Ovary (tissue), 3 donors: ENCODE measurements at regions not wholly inside any gene's neighbourhood (a gene's known extent, or its start where the extent isn't known, plus 50 kb on each side); places are given as distances from the start of the nearest gene placed in this dataset.

ENCODE experiments used
- POLR2A ChIP-seq: fragments of 450-650 bp; IDR thresholded peaks from one replicate; pipeline ENCODE4 v1.6.1; 2017; ENCODE audit warnings: antibody characterized with exemption, mild to moderate bottlenecking, moderate library complexity
- TF ChIP-seq, protein P1 (sequence below), 3 donors: fragments of 450-650 bp in 2 of 3; fragments of 200-600 bp in 1 of 3; IDR thresholded peaks; one replicate each; pipeline versions ENCODE4 v1.5.1 to v1.8.0; 2016 to 2022; ENCODE audit warnings: antibody characterized with exemption in 3 of 3, mild to moderate bottlenecking in 1 of 3
- donor health status: DM: no; HTN: no; CAD: no.

DNA sequence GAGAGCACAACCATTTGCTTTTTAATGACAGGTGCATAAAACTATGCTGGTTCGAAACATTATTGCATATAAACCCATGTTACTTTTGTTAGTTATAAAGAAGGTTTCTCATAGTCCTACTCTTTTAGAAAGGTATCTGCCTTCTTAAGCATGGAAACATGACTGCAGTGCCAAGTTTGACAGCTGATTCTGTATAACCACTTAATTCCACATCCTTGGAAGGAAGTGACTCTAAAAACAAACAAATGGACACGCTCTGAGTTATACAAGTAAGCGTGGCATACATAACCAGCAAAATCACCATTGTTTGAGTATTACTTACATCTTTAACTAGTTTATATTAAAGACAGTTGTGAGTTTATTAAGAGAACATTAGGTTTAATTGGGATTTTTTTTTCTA lies 125.0 kb upstream of the HDGFL1 start:
- TF ChIP-seq, protein P1, sequence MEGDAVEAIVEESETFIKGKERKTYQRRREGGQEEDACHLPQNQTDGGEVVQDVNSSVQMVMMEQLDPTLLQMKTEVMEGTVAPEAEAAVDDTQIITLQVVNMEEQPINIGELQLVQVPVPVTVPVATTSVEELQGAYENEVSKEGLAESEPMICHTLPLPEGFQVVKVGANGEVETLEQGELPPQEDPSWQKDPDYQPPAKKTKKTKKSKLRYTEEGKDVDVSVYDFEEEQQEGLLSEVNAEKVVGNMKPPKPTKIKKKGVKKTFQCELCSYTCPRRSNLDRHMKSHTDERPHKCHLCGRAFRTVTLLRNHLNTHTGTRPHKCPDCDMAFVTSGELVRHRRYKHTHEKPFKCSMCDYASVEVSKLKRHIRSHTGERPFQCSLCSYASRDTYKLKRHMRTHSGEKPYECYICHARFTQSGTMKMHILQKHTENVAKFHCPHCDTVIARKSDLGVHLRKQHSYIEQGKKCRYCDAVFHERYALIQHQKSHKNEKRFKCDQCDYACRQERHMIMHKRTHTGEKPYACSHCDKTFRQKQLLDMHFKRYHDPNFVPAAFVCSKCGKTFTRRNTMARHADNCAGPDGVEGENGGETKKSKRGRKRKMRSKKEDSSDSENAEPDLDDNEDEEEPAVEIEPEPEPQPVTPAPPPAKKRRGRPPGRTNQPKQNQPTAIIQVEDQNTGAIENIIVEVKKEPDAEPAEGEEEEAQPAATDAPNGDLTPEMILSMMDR (IDR thresholded peaks at IDR 0.05) = no peak
- no peak for TF ChIP-seq POLR2A
